BE2C (cell line): ENCODE measurements at regions not wholly inside any gene's neighbourhood (a gene's known extent, or its start where the extent isn't known, plus 50 kb on each side); places are given as distances from the start of the nearest gene placed in this dataset.

Source experiments
- DNase-seq: peaks from one replicate; pipeline ENCODE4 v3.0.0-alpha.2; 2020
- H3K27me3 ChIP-seq: fragments of 250-450 bp; sonication (Bioruptor Pico); 2 replicates; pipeline ENCODE4 v1.5.1; 2020; ENCODE audit warnings: mild to moderate bottlenecking
- H3K36me3 ChIP-seq: fragments of 250-450 bp; sonication (Bioruptor Pico); 2 replicates; pipeline ENCODE4 v1.5.1; 2020; ENCODE audit warnings: mild to moderate bottlenecking
- H3K4me1 ChIP-seq: fragments of 250-450 bp; sonication (Bioruptor Pico); 2 replicates; pipeline ENCODE4 v1.5.1; 2020
- H3K4me3 ChIP-seq: 2 replicates; pipeline ENCODE4 v1.5.1; 2011; ENCODE audit warnings: low read depth, low read length
- H3K9me3 ChIP-seq: fragments of 250-450 bp; sonication (Bioruptor Pico); 2 replicates; pipeline ENCODE4 v1.5.1; 2020
- CTCF ChIP-seq: IDR thresholded peaks from 2 replicates; pipeline ENCODE4 v1.5.1; 2012; ENCODE audit warnings: mild to moderate bottlenecking, low read depth, low read length

GRCh38 chr13:73820285-73820684 is 313.9 kb downstream of the KLF12 start:
- H3K27me3 ChIP-seq = no peaks in the 10 kb centered on the region
- DNase-seq = no peak
- no peak for TF ChIP-seq CTCF
- no peaks in the 10 kb centered on the region for H3K36me3 ChIP-seq
- no peaks in the 10 kb centered on the region for H3K4me1 ChIP-seq
- H3K4me3 ChIP-seq = no peak overlapping the region
- no peaks in the 10 kb centered on the region for H3K9me3 ChIP-seq

- TF ChIP-seq CTCF = no peak
- Histone ChIP-seq H3K9me3 (no peaks in the 10 kb centered on the region), H3K36me3 (no peaks in the 10 kb centered on the region), H3K4me1 (no peaks in the 10 kb centered on the region), H3K4me3 (no peak overlapping the region), H3K27me3 (no peaks in the 10 kb centered on the region)
- no peak for DNase-seq
Measured at GRCh38 chr13:73819711-73820110, 314.5 kb downstream of the KLF12 start.

- TF ChIP-seq CTCF = no peak
- Histone ChIP-seq H3K4me1 (no peaks in the 10 kb centered on the region; the same call in 1 of the 2 replicates), H3K9me3 (no peaks in the 10 kb centered on the region), H3K27me3 (no peaks in the 10 kb centered on the region), H3K36me3 (no peaks in the 10 kb centered on the region), H3K4me3 (no peak overlapping the region)
- no peak for DNase-seq
Measured at GRCh38 chr13:73816702-73817101, 317.5 kb downstream of the KLF12 start.

- no peaks in the 10 kb centered on the region for H3K36me3 ChIP-seq
- TF ChIP-seq CTCF = no peak
- no peaks in the 10 kb centered on the region; the same call in 1 of the 2 replicates for H3K4me1 ChIP-seq
- no peak overlapping the region for H3K4me3 ChIP-seq
- DNase-seq = no peak
- H3K9me3 ChIP-seq = no peaks in the 10 kb centered on the region
- no peaks in the 10 kb centered on the region for H3K27me3 ChIP-seq
Measured at GRCh38 chr13:73815796-73816195, 318.4 kb downstream of the KLF12 start.

DNA sequence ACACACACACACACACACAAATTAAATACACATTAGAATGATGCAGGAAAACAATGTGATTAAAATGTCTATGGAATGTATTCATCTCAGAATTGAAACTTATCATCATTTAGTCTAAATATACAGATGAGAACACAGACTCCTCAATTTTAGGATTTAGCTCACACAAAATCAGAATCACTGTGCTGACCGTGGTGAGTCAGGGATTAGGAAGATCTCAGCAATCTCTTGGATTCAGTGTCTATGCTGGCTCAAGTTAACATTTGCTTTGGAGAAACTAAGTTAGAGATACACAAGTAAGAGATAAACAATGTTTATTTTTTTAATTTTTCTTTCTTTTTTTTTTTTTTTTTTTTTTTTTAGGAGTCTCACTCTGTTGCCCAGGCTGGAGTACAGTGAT is 323.6 kb downstream of the KLF12 start:
- Histone ChIP-seq H3K4me1 (no peaks in the 10 kb centered on the region; the same call in 1 of the 2 replicates), H3K36me3 (no peaks in the 10 kb centered on the region), H3K4me3 (no peak overlapping the region), H3K27me3 (no peaks in the 10 kb centered on the region), H3K9me3 (no peaks in the 10 kb centered on the region)
- no peak for DNase-seq
- no peak for TF ChIP-seq CTCF

- TF ChIP-seq CTCF = no peak
- Histone ChIP-seq H3K4me3 (no peak overlapping the region), H3K27me3 (no peaks in the 10 kb centered on the region), H3K9me3 (no peaks in the 10 kb centered on the region), H3K4me1 (no peaks in the 10 kb centered on the region; the same call in 1 of the 2 replicates), H3K36me3 (no peaks in the 10 kb centered on the region)
- no peak for DNase-seq
Measured at GRCh38 chr13:73809561-73809960, 324.6 kb downstream of the KLF12 start.
